ENCODE measurements at regions not wholly inside any gene's neighbourhood (a gene's known extent, or its start where the extent isn't known, plus 50 kb on each side); places are given as distances from the start of the nearest gene placed in this dataset.

- CTCF ChIA-PET = no interaction called here
- no peak for TF ChIP-seq CTCF (IDR thresholded peaks at IDR 0.05; ENCODE audit: control extremely low read depth, extremely low read depth, low read depth, missing control alignments)
- no peak for DNase-seq (ENCODE audit: extremely low spot score)
- POLR2A ChIA-PET = interaction anchor here (0.7 kb wide), 1 partner anchor 1205 kb away, joined by 6 read pairs; no protein-coding TSS in a partner anchor
These were observed 348.3 kb downstream of the LIG4 start for GRCh38 chr13:107866941-107867623.

- POLR2A ChIA-PET = no interaction called here
- CTCF ChIA-PET = no interaction called here
- no peak for TF ChIP-seq CTCF (IDR thresholded peaks at IDR 0.05; ENCODE audit: control extremely low read depth, extremely low read depth, low read depth, missing control alignments)
- no peak for DNase-seq (ENCODE audit: extremely low spot score)
These were observed 349.1 kb downstream of the LIG4 start for GRCh38 chr13:107866032-107866940.

GRCh38 chr13:107865643-107866031 lies 349.7 kb downstream of the LIG4 start:
- CTCF ChIA-PET = no interaction called here
- POLR2A ChIA-PET = no interaction called here
- no peak for DNase-seq (ENCODE audit: extremely low spot score)
- no peak for TF ChIP-seq CTCF (IDR thresholded peaks at IDR 0.05; ENCODE audit: control extremely low read depth, extremely low read depth, low read depth, missing control alignments)

GRCh38 chr13:107865318-107865575 lies 350.1 kb downstream of the LIG4 start:
- DNase-seq (ENCODE audit: extremely low spot score) = no peak
- CTCF ChIA-PET = no interaction called here
- TF ChIP-seq CTCF (IDR thresholded peaks at IDR 0.05; ENCODE audit: control extremely low read depth, extremely low read depth, low read depth, missing control alignments) = no peak
- POLR2A ChIA-PET = no interaction called here

- DNase-seq (ENCODE audit: extremely low spot score) = no peak
- ChIA-PET CTCF (no interaction called here), POLR2A (no interaction called here)
- no peak for TF ChIP-seq CTCF (IDR thresholded peaks at IDR 0.05; ENCODE audit: control extremely low read depth, extremely low read depth, low read depth, missing control alignments)
These were observed 350.6 kb downstream of the LIG4 start for GRCh38 chr13:107864543-107865317.

- POLR2A ChIA-PET = no interaction called here
These were observed 355.1 kb downstream of the LIG4 start for GRCh38 chr13:107860284-107860683.

More at GRCh38 chr13:107860284-107860683, 355.1 kb downstream of the LIG4 start:
- DNase-seq (ENCODE audit: extremely low spot score) = no peak
- TF ChIP-seq CTCF (IDR thresholded peaks at IDR 0.05; ENCODE audit: control extremely low read depth, extremely low read depth, low read depth, missing control alignments) = no peak
- CTCF ChIA-PET = no interaction called here
